SK-N-MC (cell line): ENCODE measurements at regions not wholly inside any gene's neighbourhood (a gene's known extent, or its start where the extent isn't known, plus 50 kb on each side); places are given as distances from the start of the nearest gene placed in this dataset.

Experiments used
- EZH2 ChIP-seq: fragments of 200-600 bp; sonication (generic); IDR thresholded peaks from one replicate; pipeline ENCODE4 v1.6.1; 2017; ENCODE audit warnings: antibody characterized with exemption
- POLR2AphosphoS5 ChIP-seq: IDR thresholded peaks from 2 replicates; pipeline ENCODE4 v1.6.1; 2012; ENCODE audit warnings: mild to moderate bottlenecking, low read depth, low read length, borderline replicate concordance

GRCh38 chr4:82172186-82172585, 201.6 kb downstream of the HNRNPD start:
- peak; percentile 66; the same call in 1 of the 2 replicates for TF ChIP-seq POLR2AphosphoS5
- no peak for TF ChIP-seq EZH2
